SU-DHL-6 (cell line): ENCODE measurements at regions not wholly inside any gene's neighbourhood (a gene's known extent, or its start where the extent isn't known, plus 50 kb on each side); places are given as distances from the start of the nearest gene placed in this dataset.

Experiments
- H2AFZ ChIP-seq: fragments of 200-600 bp; sonication (generic); 2 replicates; pipeline ENCODE4 v1.6.1; 2014; ENCODE audit warnings: low read depth, mild to moderate bottlenecking, moderate library complexity, mixed read lengths, antibody characterized with exemption, low read length; ENCODE audit not compliant: severe bottlenecking
- H3F3A ChIP-seq: fragments of 200-600 bp; shearing (Covaris generic); 2 replicates; pipeline ENCODE4 v1.6.0; 2016; ENCODE audit warnings: antibody characterized with exemption, mild to moderate bottlenecking; ENCODE audit not compliant: insufficient read depth
- H3K27ac ChIP-seq: fragments of 200-600 bp; sonication (generic); 2 replicates; pipeline ENCODE4 v1.5.1; 2016; ENCODE audit warnings: low read depth, mild to moderate bottlenecking, low read length, moderate library complexity, mixed read lengths
- H3K27me3 ChIP-seq: fragments of 200-600 bp; sonication (generic), shearing (Covaris generic); 2 replicates; pipeline ENCODE4 v1.6.0; 2014; ENCODE audit warnings: mild to moderate bottlenecking, low read length
- H3K36me3 ChIP-seq: fragments of 200-600 bp; sonication (generic); 2 replicates; pipeline ENCODE4 v1.6.1; 2014; ENCODE audit warnings: mild to moderate bottlenecking, low read length, mixed read lengths
- H3K4me2 ChIP-seq: fragments of 300-600, 200-600 bp; shearing (Covaris generic), sonication (generic); 2 replicates; pipeline ENCODE4 v1.6.0; 2014; ENCODE audit warnings: low read length, low read depth, mild to moderate bottlenecking; ENCODE audit not compliant: poor library complexity, severe bottlenecking
- H3K4me3 ChIP-seq: fragments of 200-600 bp; sonication (generic); 2 replicates; pipeline ENCODE4 v1.5.1; 2014; ENCODE audit warnings: antibody characterized with exemption, low read length, mild to moderate bottlenecking, mixed read lengths; ENCODE audit not compliant: insufficient read depth, poor library complexity, severe bottlenecking
- H3K79me2 ChIP-seq: fragments of 200-600 bp; sonication (generic); 2 replicates; pipeline ENCODE4 v1.6.1; 2014; ENCODE audit warnings: mild to moderate bottlenecking, low read length, moderate library complexity; ENCODE audit not compliant: insufficient read depth
- H3K9ac ChIP-seq: fragments of 200-600 bp; sonication (generic); 2 replicates; pipeline ENCODE4 v1.7.0; 2014; ENCODE audit warnings: mild to moderate bottlenecking, low read length
- H3K9me2 ChIP-seq: fragments of 200-600 bp; sonication (generic); replicated peaks from 2 replicates; pipeline ENCODE4 v1.6.1; 2014; ENCODE audit warnings: low read length; ENCODE audit not compliant: insufficient read depth
- H3K9me3 ChIP-seq: fragments of 200-600 bp; sonication (generic); 2 replicates; pipeline ENCODE4 v1.6.1; 2014; ENCODE audit warnings: low read length, mixed read lengths; ENCODE audit not compliant: insufficient read depth
- H4K20me1 ChIP-seq: fragments of 200-600 bp; sonication (generic); 2 replicates; pipeline ENCODE4 v1.6.1; 2014; ENCODE audit warnings: low read depth, mild to moderate bottlenecking, antibody characterized with exemption, low read length, moderate library complexity, mixed read lengths
- CTCF ChIP-seq: fragments of 200-600 bp; sonication (generic); IDR thresholded peaks from one replicate; pipeline ENCODE4 v1.5.1; 2017; ENCODE audit warnings: antibody characterized with exemption, mild to moderate bottlenecking, low read length, moderate library complexity; ENCODE audit not compliant: insufficient read depth, poor library complexity, severe bottlenecking
- EZH2phosphoT487 ChIP-seq: fragments of 200-600 bp; sonication (generic), shearing (Covaris generic); conservative IDR thresholded peaks from 2 replicates; pipeline ENCODE4 v1.6.1; 2018; ENCODE audit warnings: mild to moderate bottlenecking, antibody characterized with exemption, low read length, moderate library complexity, mixed read lengths

GRCh38 chr18:73940721-73941120, 206.9 kb downstream of the FBXO15 start:
- TF ChIP-seq EZH2phosphoT487 = no peak
- TF ChIP-seq CTCF = no peak
- no peaks in the 10 kb centered on the region for H3K36me3 ChIP-seq
- no peaks in the 10 kb centered on the region for H4K20me1 ChIP-seq
- no peak overlapping the region for H2AFZ ChIP-seq
- H3K79me2 ChIP-seq = no peaks in the 10 kb centered on the region
- H3K9me3 ChIP-seq = no peaks in the 10 kb centered on the region
- H3F3A ChIP-seq = no peaks in the 10 kb centered on the region
- no peaks in the 10 kb centered on the region for H3K27me3 ChIP-seq
- H3K4me2 ChIP-seq = no peak overlapping the region
- no peak overlapping the region for H3K9ac ChIP-seq
- no peaks in the 10 kb centered on the region for H3K9me2 ChIP-seq
- no peak overlapping the region for H3K4me3 ChIP-seq
- no peak overlapping the region for H3K27ac ChIP-seq

GRCh38 chr18:73939391-73939790, 208.2 kb downstream of the FBXO15 start:
- Histone ChIP-seq H3K36me3 (no peaks in the 10 kb centered on the region), H3K9me3 (no peaks in the 10 kb centered on the region), H2AFZ (no peak overlapping the region), H4K20me1 (no peaks in the 10 kb centered on the region), H3F3A (no peaks in the 10 kb centered on the region), H3K9me2 (no peaks in the 10 kb centered on the region), H3K4me3 (no peak overlapping the region), H3K79me2 (no peaks in the 10 kb centered on the region), H3K27ac (no peak overlapping the region), H3K4me2 (no peak overlapping the region), H3K9ac (no peak overlapping the region), H3K27me3 (no peaks in the 10 kb centered on the region)
- TF ChIP-seq EZH2phosphoT487 (no peak), CTCF (no peak)

GRCh38 chr18:73933685-73934084, 213.9 kb downstream of the FBXO15 start:
- Histone ChIP-seq H2AFZ (no peak overlapping the region), H3K27ac (no peak overlapping the region), H3K9me3 (no peaks in the 10 kb centered on the region), H3K27me3 (no peaks in the 10 kb centered on the region), H3F3A (no peaks in the 10 kb centered on the region), H3K9ac (no peak overlapping the region), H4K20me1 (no peaks in the 10 kb centered on the region), H3K79me2 (no peaks in the 10 kb centered on the region), H3K4me3 (no peak overlapping the region), H3K36me3 (no peaks in the 10 kb centered on the region), H3K4me2 (no peak overlapping the region), H3K9me2 (no peaks in the 10 kb centered on the region)
- TF ChIP-seq CTCF (no peak), EZH2phosphoT487 (no peak)

- Histone ChIP-seq H3K9me3 (no peaks in the 10 kb centered on the region), H3K36me3 (no peaks in the 10 kb centered on the region), H3K27ac (no peak overlapping the region), H2AFZ (no peak overlapping the region), H3K9me2 (no peaks in the 10 kb centered on the region), H4K20me1 (no peaks in the 10 kb centered on the region), H3K27me3 (no peaks in the 10 kb centered on the region), H3F3A (no peaks in the 10 kb centered on the region), H3K4me3 (no peak overlapping the region), H3K9ac (no peak overlapping the region), H3K79me2 (no peaks in the 10 kb centered on the region), H3K4me2 (no peak overlapping the region)
- TF ChIP-seq CTCF = no peak
- no peak for TF ChIP-seq EZH2phosphoT487
Measured at GRCh38 chr18:73932976-73933375, 214.7 kb downstream of the FBXO15 start.
